ENCODE measurements at regions not wholly inside any gene's neighbourhood (a gene's known extent, or its start where the extent isn't known, plus 50 kb on each side); places are given as distances from the start of the nearest gene placed in this dataset.

- Histone ChIP-seq H3K36me3 (no peaks in the 10 kb centered on the region), H3K4me1 (no peaks in the 10 kb centered on the region), H3K27me3 (no peaks in the 10 kb centered on the region), H3K27ac (no peak overlapping the region), H3K9me3 (no peaks in the 10 kb centered on the region), H3K4me3 (no peak overlapping the region)
- DNase-seq (no peak), ATAC-seq (no peak)
- intact Hi-C loops (cut with DNase I): no loop called here
- 0% methylated on average over 1 of the region's 1 CpG for WGBS (ENCODE audit: insufficient coverage, low coverage, low lambda C conversion rate, missing lambda C conversion rate)
- TF ChIP-seq, protein P1, sequence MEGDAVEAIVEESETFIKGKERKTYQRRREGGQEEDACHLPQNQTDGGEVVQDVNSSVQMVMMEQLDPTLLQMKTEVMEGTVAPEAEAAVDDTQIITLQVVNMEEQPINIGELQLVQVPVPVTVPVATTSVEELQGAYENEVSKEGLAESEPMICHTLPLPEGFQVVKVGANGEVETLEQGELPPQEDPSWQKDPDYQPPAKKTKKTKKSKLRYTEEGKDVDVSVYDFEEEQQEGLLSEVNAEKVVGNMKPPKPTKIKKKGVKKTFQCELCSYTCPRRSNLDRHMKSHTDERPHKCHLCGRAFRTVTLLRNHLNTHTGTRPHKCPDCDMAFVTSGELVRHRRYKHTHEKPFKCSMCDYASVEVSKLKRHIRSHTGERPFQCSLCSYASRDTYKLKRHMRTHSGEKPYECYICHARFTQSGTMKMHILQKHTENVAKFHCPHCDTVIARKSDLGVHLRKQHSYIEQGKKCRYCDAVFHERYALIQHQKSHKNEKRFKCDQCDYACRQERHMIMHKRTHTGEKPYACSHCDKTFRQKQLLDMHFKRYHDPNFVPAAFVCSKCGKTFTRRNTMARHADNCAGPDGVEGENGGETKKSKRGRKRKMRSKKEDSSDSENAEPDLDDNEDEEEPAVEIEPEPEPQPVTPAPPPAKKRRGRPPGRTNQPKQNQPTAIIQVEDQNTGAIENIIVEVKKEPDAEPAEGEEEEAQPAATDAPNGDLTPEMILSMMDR (IDR thresholded peaks at IDR 0.05): no peak
Observed at GRCh38 chr6:86730216-86730615, 207.1 kb upstream of the HTR1E start.

- Histone ChIP-seq H3K36me3 (no peaks in the 10 kb centered on the region), H3K27ac (no peak overlapping the region), H3K4me3 (no peak overlapping the region), H3K9me3 (no peaks in the 10 kb centered on the region), H3K27me3 (no peaks in the 10 kb centered on the region), H3K4me1 (no peaks in the 10 kb centered on the region)
- ATAC-seq: no peak
- TF ChIP-seq, protein P1 (IDR thresholded peaks at IDR 0.05): no peak
- TF ChIP-seq POLR2A (IDR thresholded peaks at IDR 0.05): no peak
- intact Hi-C loops (cut with DNase I): no loop called here
- 48% methylated on average over 2 of the region's 2 CpGs for WGBS (ENCODE audit: insufficient coverage, low coverage, low lambda C conversion rate, missing lambda C conversion rate)
- no peak for DNase-seq
Observed at GRCh38 chr6:86728976-86729375, 208.4 kb upstream of the HTR1E start.

GRCh38 chr6:86724695-86725094, 212.6 kb upstream of the HTR1E start:
- TF ChIP-seq, protein P1 (IDR thresholded peaks at IDR 0.05): no peak
- TF ChIP-seq POLR2A (IDR thresholded peaks at IDR 0.05): no peak
- H3K27me3 ChIP-seq: no peaks in the 10 kb centered on the region
- intact Hi-C loops (cut with DNase I): no loop called here
- no peak overlapping the region for H3K27ac ChIP-seq
- no peak overlapping the region for H3K4me3 ChIP-seq
- DNase-seq (no peak), ATAC-seq (no peak)
- H3K36me3 ChIP-seq: no peaks in the 10 kb centered on the region
- no peaks in the 10 kb centered on the region for H3K4me1 ChIP-seq
- no peaks in the 10 kb centered on the region for H3K9me3 ChIP-seq
- WGBS (ENCODE audit: insufficient coverage, low coverage, low lambda C conversion rate, missing lambda C conversion rate): 47% methylated on average over 4 of the region's 4 CpGs

- Histone ChIP-seq H3K27me3 (no peaks in the 10 kb centered on the region), H3K4me1 (no peaks in the 10 kb centered on the region), H3K36me3 (no peaks in the 10 kb centered on the region), H3K27ac (no peak overlapping the region), H3K4me3 (no peak overlapping the region), H3K9me3 (no peaks in the 10 kb centered on the region)
- intact Hi-C loops (cut with DNase I): no loop called here
- 51% methylated on average over 4 of the region's 4 CpGs for WGBS (ENCODE audit: insufficient coverage, low coverage, low lambda C conversion rate, missing lambda C conversion rate)
- TF ChIP-seq POLR2A (IDR thresholded peaks at IDR 0.05): no peak
- TF ChIP-seq, protein P1 (IDR thresholded peaks at IDR 0.05): no peak
- ATAC-seq (no peak), DNase-seq (no peak)
Observed at GRCh38 chr6:86723729-86724128, 213.6 kb upstream of the HTR1E start.

GRCh38 chr6:86723151-86723550, 214.2 kb upstream of the HTR1E start:
- DNase-seq (no peak), ATAC-seq (no peak)
- intact Hi-C loops (cut with DNase I): no loop called here

More at GRCh38 chr6:86723151-86723550, 214.2 kb upstream of the HTR1E start:
- no peak overlapping the region for H3K4me3 ChIP-seq
- H3K9me3 ChIP-seq: no peaks in the 10 kb centered on the region
- H3K4me1 ChIP-seq: no peaks in the 10 kb centered on the region
- H3K27me3 ChIP-seq: no peaks in the 10 kb centered on the region
- no peaks in the 10 kb centered on the region for H3K36me3 ChIP-seq
- 47% methylated on average over 3 of the region's 3 CpGs for WGBS (ENCODE audit: insufficient coverage, low coverage, low lambda C conversion rate, missing lambda C conversion rate)
- H3K27ac ChIP-seq: no peak overlapping the region
- TF ChIP-seq, protein P1 (IDR thresholded peaks at IDR 0.05): no peak
- no peak for TF ChIP-seq POLR2A (IDR thresholded peaks at IDR 0.05)

All from right lobe of liver (tissue), 6 donors.